Glutamatergic neuron (in vitro differentiated cells): ENCODE measurements at regions not wholly inside any gene's neighbourhood (a gene's known extent, or its start where the extent isn't known, plus 50 kb on each side); places are given as distances from the start of the nearest gene placed in this dataset.

Source experiments
- DNase-seq: peaks from one replicate; pipeline ENCODE4 v3.0.0; 2022
- H3K27ac Mint-ChIP-seq: one replicate; pipeline ENCODE4 v1.8.0; 2020; ENCODE audit warnings: mild to moderate bottlenecking, mixed read lengths, inconsistent platforms; ENCODE audit not compliant: unreplicated experiment
- H3K27me3 Mint-ChIP-seq: one replicate; pipeline ENCODE4 v1.8.0; 2020; ENCODE audit warnings: mild to moderate bottlenecking, moderate library complexity, mixed read lengths, inconsistent platforms; ENCODE audit not compliant: unreplicated experiment
- H3K36me3 Mint-ChIP-seq: one replicate; pipeline ENCODE4 v1.8.0; 2020; ENCODE audit warnings: mild to moderate bottlenecking, mixed read lengths, inconsistent platforms; ENCODE audit not compliant: unreplicated experiment
- H3K4me1 Mint-ChIP-seq: one replicate; pipeline ENCODE4 v1.8.0; 2020; ENCODE audit warnings: mild to moderate bottlenecking, low read depth, mixed read lengths, inconsistent platforms; ENCODE audit not compliant: unreplicated experiment
- H3K4me3 Mint-ChIP-seq: one replicate; pipeline ENCODE4 v1.8.0; 2020; ENCODE audit warnings: mild to moderate bottlenecking, mixed read lengths, inconsistent platforms; ENCODE audit not compliant: unreplicated experiment
- H3K9me3 Mint-ChIP-seq: one replicate; pipeline ENCODE4 v1.8.0; 2020; ENCODE audit warnings: mild to moderate bottlenecking, moderate library complexity, mixed read lengths, inconsistent platforms; ENCODE audit not compliant: unreplicated experiment
- TF ChIP-seq, protein P1 (sequence below): fragments of 200-600 bp; sonication (generic); IDR thresholded peaks from one replicate; pipeline ENCODE4 v1.5.0; 2021; ENCODE audit not compliant: partially characterized antibody, unreplicated experiment

DNA sequence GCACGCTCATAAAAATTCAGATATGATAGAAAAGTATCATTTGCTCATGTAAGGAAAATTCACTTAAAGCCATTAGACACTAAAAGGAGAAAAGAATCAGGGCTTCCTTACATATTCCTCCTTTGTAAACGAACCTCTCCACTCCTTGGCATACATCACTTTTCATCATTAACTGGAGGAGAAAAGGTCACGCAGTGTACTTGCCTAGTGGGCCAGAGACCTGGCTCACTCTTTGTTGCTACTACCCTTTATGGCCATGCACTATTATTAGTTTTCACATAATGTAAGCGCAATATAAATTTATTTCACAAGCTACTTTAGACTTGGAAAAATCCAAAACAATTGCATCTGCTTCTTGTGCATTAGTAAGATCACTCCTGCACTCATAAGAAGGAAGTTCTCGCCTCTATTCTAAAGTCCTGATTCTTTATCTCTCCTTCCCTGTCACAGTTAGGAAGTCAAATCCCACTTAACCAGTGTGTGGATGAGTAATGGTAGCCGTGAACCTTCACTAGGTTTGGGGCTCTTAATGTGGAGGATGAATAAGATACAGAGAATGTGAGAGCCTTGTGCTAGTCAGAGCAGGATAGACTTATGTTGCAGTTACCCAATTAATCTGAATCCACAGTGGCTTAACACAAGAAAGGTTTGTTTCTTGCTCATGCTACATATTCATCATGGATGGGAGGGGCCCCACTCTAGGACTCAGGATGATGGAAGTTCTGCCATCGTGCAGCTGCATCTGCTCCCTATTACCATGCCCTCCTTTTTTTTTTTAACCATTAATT, 115.0 kb upstream of the GLS start:
- Mint-ChIP-seq H3K9me3 (no peaks in the 10 kb centered on the region), H3K27me3 (peaks cover 4% of the 10 kb centered on the region), H3K4me1 (peaks cover 8% of the 10 kb centered on the region), H3K27ac (no peak overlapping the region), H3K36me3 (no peaks in the 10 kb centered on the region), H3K4me3 (no peak overlapping the region)
- TF ChIP-seq, protein P1, sequence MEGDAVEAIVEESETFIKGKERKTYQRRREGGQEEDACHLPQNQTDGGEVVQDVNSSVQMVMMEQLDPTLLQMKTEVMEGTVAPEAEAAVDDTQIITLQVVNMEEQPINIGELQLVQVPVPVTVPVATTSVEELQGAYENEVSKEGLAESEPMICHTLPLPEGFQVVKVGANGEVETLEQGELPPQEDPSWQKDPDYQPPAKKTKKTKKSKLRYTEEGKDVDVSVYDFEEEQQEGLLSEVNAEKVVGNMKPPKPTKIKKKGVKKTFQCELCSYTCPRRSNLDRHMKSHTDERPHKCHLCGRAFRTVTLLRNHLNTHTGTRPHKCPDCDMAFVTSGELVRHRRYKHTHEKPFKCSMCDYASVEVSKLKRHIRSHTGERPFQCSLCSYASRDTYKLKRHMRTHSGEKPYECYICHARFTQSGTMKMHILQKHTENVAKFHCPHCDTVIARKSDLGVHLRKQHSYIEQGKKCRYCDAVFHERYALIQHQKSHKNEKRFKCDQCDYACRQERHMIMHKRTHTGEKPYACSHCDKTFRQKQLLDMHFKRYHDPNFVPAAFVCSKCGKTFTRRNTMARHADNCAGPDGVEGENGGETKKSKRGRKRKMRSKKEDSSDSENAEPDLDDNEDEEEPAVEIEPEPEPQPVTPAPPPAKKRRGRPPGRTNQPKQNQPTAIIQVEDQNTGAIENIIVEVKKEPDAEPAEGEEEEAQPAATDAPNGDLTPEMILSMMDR = no peak
- DNase-seq = no peak

DNA sequence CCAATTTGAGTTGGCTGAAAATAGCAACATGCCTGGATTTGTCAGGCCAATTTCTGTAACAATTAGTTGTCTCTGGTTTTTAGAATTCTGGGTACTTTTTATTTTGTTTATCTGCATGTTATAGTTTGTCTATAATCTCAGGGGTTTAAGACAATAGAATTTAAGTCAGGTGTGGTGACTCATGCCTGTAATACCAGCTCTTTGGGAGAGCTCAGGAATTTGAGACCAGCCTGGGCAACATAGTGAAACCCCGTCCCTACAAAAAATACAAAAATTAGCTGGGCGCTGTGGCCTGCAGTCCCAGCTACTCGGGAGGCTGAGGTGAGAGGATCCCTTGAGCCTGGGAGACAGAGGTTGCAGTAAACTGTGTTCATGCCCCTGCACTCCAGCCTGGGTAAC, 114.4 kb upstream of the GLS start:
- no peak for DNase-seq
- Mint-ChIP-seq H3K4me3 (no peak overlapping the region), H3K9me3 (no peaks in the 10 kb centered on the region), H3K27me3 (peaks cover 4% of the 10 kb centered on the region), H3K4me1 (peaks cover 8% of the 10 kb centered on the region), H3K36me3 (no peaks in the 10 kb centered on the region), H3K27ac (no peak overlapping the region)
- TF ChIP-seq, protein P1 = no peak

DNA sequence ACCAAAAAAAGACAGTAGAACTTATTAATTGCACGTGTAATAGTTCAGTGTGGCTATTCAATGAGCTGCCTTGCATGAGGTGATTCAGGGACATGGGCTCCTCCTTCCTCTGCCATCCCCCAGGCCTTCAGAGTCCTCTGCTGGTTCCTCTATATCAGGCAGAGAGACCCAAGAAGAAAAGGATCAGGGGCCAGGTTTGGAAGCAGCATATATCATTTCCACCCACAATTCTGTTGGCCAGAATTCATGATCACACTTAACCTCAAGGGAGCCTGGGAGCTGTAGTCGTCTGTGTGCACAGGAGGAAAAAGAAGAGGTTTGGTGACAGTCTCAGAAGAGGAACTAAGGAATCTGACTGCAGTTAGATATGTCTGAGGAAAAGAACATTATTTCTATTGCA, 114.0 kb upstream of the GLS start:
- Mint-ChIP-seq H3K27me3 (peaks cover 4% of the 10 kb centered on the region), H3K4me3 (no peak overlapping the region), H3K4me1 (peaks cover 8% of the 10 kb centered on the region), H3K9me3 (no peaks in the 10 kb centered on the region), H3K36me3 (no peaks in the 10 kb centered on the region), H3K27ac (no peak overlapping the region)
- no peak for DNase-seq
- TF ChIP-seq, protein P1 = no peak

DNA sequence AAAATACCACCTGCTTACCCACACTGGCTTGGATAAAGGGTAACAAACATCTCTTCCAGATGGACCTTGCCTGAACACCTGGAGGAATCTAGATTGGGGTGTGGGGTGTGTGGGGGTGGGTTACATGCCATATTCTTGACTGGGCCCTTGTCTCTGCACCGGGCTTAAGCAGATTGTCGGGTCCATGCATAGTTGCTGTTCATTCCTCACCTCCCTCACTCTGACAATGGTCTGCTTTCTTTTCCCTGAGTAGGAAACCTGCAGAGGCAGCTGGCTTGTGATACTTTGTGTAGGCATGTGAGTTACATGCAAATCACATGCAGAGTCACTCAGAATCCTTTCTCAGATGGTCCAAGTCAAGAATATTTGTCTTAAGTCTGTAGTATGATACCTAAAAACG, 112.8 kb upstream of the GLS start:
- Mint-ChIP-seq H3K36me3 (no peaks in the 10 kb centered on the region), H3K27me3 (peaks cover 4% of the 10 kb centered on the region), H3K27ac (no peak overlapping the region), H3K9me3 (no peaks in the 10 kb centered on the region), H3K4me1 (peaks cover 8% of the 10 kb centered on the region), H3K4me3 (no peak overlapping the region)
- DNase-seq = no peak
- TF ChIP-seq, protein P1 = no peak

DNA sequence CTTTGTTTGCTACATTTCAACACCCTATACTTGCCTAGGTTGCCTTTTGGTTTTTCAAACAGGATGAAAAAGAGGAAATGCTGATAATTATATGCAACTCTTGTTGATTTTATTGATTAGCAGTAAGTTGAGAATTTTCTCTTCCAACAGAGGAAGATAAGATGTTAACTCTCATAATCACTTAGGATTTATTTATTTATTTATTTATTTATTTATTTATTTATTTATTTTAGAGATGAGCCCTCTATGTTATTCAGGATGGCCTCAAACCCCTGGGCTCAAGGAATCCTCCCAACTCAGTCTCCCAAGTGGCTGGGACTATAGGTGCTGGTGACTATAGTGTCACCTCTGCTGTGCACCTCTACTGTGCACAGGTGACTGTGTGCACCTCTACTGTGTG, 111.4 kb upstream of the GLS start:
- DNase-seq = no peak
- H3K36me3 Mint-ChIP-seq = no peaks in the 10 kb centered on the region
- peaks cover 4% of the 10 kb centered on the region for H3K27me3 Mint-ChIP-seq
- H3K27ac Mint-ChIP-seq = no peak overlapping the region
- no peaks in the 10 kb centered on the region for H3K9me3 Mint-ChIP-seq
- no peak overlapping the region for H3K4me3 Mint-ChIP-seq
- peaks cover 8% of the 10 kb centered on the region for H3K4me1 Mint-ChIP-seq
- TF ChIP-seq, protein P1 = no peak
